HepG2 (cell line): ENCODE measurements at regions not wholly inside any gene's neighbourhood (a gene's known extent, or its start where the extent isn't known, plus 50 kb on each side); places are given as distances from the start of the nearest gene placed in this dataset.

Source experiments
- ATAC-seq: fragments of 200-7000 bp; cut with Tn5 transposase; 3 replicates; pipeline ENCODE4 v1.9.1; 2020; ENCODE audit warnings: mild to moderate bottlenecking, moderate library complexity
- BruUV-seq: library from RNA; stranded (reverse); fragments of 400-500 nt; replicated peaks from 2 replicates; lab custom pipeline; 2021; lab: Mats Ljungman, UMichigan
- CTCF ChIA-PET: fragments of 300-600 bp; formaldehyde crosslinking; extraction: SDS; loops from one replicate; lab custom pipeline; 2021; ENCODE audit warnings: low total read pairs, inconsistent platforms, low intra/inter-chr PET ratio; lab: Yijun Ruan, JAX
- POLR2A ChIA-PET: fragments of 350-600 bp; sonication (Branson Sonifier 250); formaldehyde crosslinking; loops from one replicate; lab custom pipeline; 2020; ENCODE audit warnings: antibody characterized with exemption, inconsistent platforms; lab: Yijun Ruan, JAX
- DNase-seq: peaks from one replicate; pipeline ENCODE4 v3.0.0-alpha.2; 2015; ENCODE audit warnings: low spot score
- FAIRE-seq: peaks from 3 replicates; lab custom pipeline; 2011; peaks lifted over from hg19 to GRCh38; lab: Jason Lieb, UNC
- H2AFZ ChIP-seq: one replicate; pipeline ENCODE4 v1.6.1; 2011; ENCODE audit warnings: low read length, inconsistent platforms
- H3K27ac ChIP-seq: fragments of 300-600 bp; 3 replicates; pipeline ENCODE4 v1.8.0; 2011; ENCODE audit warnings: mixed run types, mild to moderate bottlenecking, mixed read lengths, low read length, inconsistent platforms; ENCODE audit not compliant: insufficient read depth; ENCODE audit errors: extremely low read length
- H3K27me3 ChIP-seq, 2 experiments: fragments of 200-600 bp in 1 of 2; 2 replicates in 1 of 2; 3 replicates in 1 of 2; pipeline versions ENCODE4 v1.6.0 to v1.8.0; 2011; ENCODE audit warnings: low read length in 2 of 2, mild to moderate bottlenecking in 2 of 2, moderate library complexity in 2 of 2, inconsistent platforms in 1 of 2; ENCODE audit not compliant: insufficient read depth in 2 of 2, control insufficient read depth in 1 of 2
- H3K36me3 ChIP-seq, 2 experiments: fragments of 200-600 bp in 1 of 2; replicated peaks in 1 of 2; 2 replicates in 1 of 2; 3 replicates in 1 of 2; pipeline versions ENCODE4 v1.5.1 to v1.8.0; 2011; ENCODE audit warnings: low read length in 2 of 2, inconsistent platforms in 1 of 2; ENCODE audit not compliant: insufficient read depth in 2 of 2, control insufficient read depth in 1 of 2
- H3K4me1 ChIP-seq: 2 replicates; pipeline ENCODE4 v1.5.1; 2012; ENCODE audit warnings: low read length, inconsistent platforms; ENCODE audit not compliant: insufficient read depth
- H3K4me2 ChIP-seq: 2 replicates; pipeline ENCODE4 v1.6.0; 2011; ENCODE audit warnings: low read depth, low read length, inconsistent platforms
- H3K4me3 ChIP-seq, 3 experiments: fragments of 200-600 bp in 1 of 3; sonication (generic), shearing (Covaris generic) in 1 of 3; replicated peaks in 1 of 3; 2 replicates each; pipeline ENCODE4 v1.5.1; 2011 to 2016; ENCODE audit warnings: low read length in 3 of 3, inconsistent platforms in 2 of 3, low read depth in 2 of 3, mild to moderate bottlenecking in 2 of 3, control low read depth in 1 of 3, mixed read lengths in 1 of 3; ENCODE audit not compliant: insufficient read depth in 1 of 3
- H3K79me2 ChIP-seq: one replicate; pipeline ENCODE4 v1.6.1; 2011; ENCODE audit warnings: low read length, inconsistent platforms; ENCODE audit not compliant: insufficient read depth
- H3K9ac ChIP-seq: 2 replicates; pipeline ENCODE4 v1.6.0; 2011; ENCODE audit warnings: mild to moderate bottlenecking, low read depth, low read length, inconsistent platforms; ENCODE audit not compliant: insufficient read depth
- H3K9me3 ChIP-seq: 2 replicates; pipeline ENCODE4 v1.5.1; 2012; ENCODE audit warnings: mild to moderate bottlenecking, low read length
- H4K20me1 ChIP-seq: 2 replicates; pipeline ENCODE4 v1.6.0; 2011; ENCODE audit warnings: inconsistent platforms, mild to moderate bottlenecking, low read length, moderate library complexity; ENCODE audit not compliant: insufficient read depth
- ATF7 ChIP-seq, 2 experiments: fragments of 450-650 bp in 1 of 2; sonication (generic) in 1 of 2; formaldehyde crosslinking in 1 of 2; IDR thresholded peaks; 2 replicates each; pipeline versions ENCODE4 v1.4.0 to v1.6.1; 2016 to 2020; ENCODE audit warnings: antibody characterized with exemption in 1 of 2, mild to moderate bottlenecking in 1 of 2, missing genetic modification reagents in 1 of 2
- CEBPB ChIP-seq: IDR thresholded peaks from 2 replicates; pipeline ENCODE4 v1.6.1; 2011; ENCODE audit warnings: low read depth, low read length, improper control_type of control experiment, borderline replicate concordance
- FOXO4 ChIP-seq: sonication (generic); formaldehyde crosslinking; conservative IDR thresholded peaks from 2 replicates; pipeline ENCODE4 v1.8.1; 2023; ENCODE audit warnings: missing genetic modification reagents
- MTERF4 ChIP-seq: sonication (generic); formaldehyde crosslinking; IDR thresholded peaks from 2 replicates; pipeline ENCODE4 v1.8.0; 2023; ENCODE audit warnings: mild to moderate bottlenecking, missing genetic modification reagents
- PAXIP1 ChIP-seq: sonication (generic); formaldehyde crosslinking; conservative IDR thresholded peaks from 2 replicates; pipeline ENCODE4 v1.4.0; 2020; ENCODE audit warnings: mild to moderate bottlenecking, missing genetic modification reagents, moderate library complexity
- ZBTB7A ChIP-seq: sonication (generic); formaldehyde crosslinking; IDR thresholded peaks from 2 replicates; pipeline ENCODE4 v1.8.0; 2022; ENCODE audit warnings: mild to moderate bottlenecking, missing genetic modification reagents
- ZNF484 ChIP-seq: sonication (generic); formaldehyde crosslinking; IDR thresholded peaks from 2 replicates; pipeline ENCODE4 v1.5.1; 2020; ENCODE audit warnings: mild to moderate bottlenecking, low read depth, missing genetic modification reagents, borderline replicate concordance
- ZNF570 ChIP-seq: sonication (generic); formaldehyde crosslinking; IDR thresholded peaks from 2 replicates; pipeline ENCODE4 v1.4.0; 2020; ENCODE audit warnings: mild to moderate bottlenecking, missing genetic modification reagents, borderline replicate concordance
- ZNF597 ChIP-seq: sonication (generic); formaldehyde crosslinking; IDR thresholded peaks from 2 replicates; pipeline ENCODE4 v1.5.0; 2020; ENCODE audit warnings: missing genetic modification reagents
- WGBS: methylation state at CpG from one replicate; pipeline ENCODE4 v1.1.6; 2017; ENCODE audit warnings: low lambda C conversion rate; 5-methylcytosine and 5-hydroxymethylcytosine counted together
- in situ Hi-C: cut with HindIII; loops from 2 replicates; pipeline ENCODE4 v1.10.0; 2017; ENCODE audit warnings: low pct_unique_long_range_greater_than_20kb; ENCODE audit not compliant: extremely low pct_ligation_motif_present
- intact Hi-C: fragments of 100-400 bp; cut with micrococcal nuclease; formaldehyde crosslinking; loops from one replicate; pipeline ENCODE4 v1.10.0; 2022; ENCODE audit not compliant: unreplicated experiment

GRCh38 chr6:159623156-159623555, 69.9 kb downstream of the SOD2 start:
- POLR2A ChIA-PET, result no interaction called here
- no peaks in the 10 kb centered on the region for H3K36me3 ChIP-seq
- DNase-seq, result no peak
- TF ChIP-seq ZNF570 (CRISPR knock-in tag) (no peak), CEBPB (peak; percentile 50; the same call in 1 of the 2 replicates), ATF7 (IDR thresholded peaks at IDR 0.05) (peak; percentile 45), ATF7 (CRISPR knock-in tag; IDR thresholded peaks at IDR 0.05) (no peak)
- intact Hi-C loops, result no loop called here
- no peak overlapping the region for H3K4me2 ChIP-seq
- no peak overlapping the region for H3K9ac ChIP-seq
- H3K27me3 ChIP-seq, result peaks cover 0 to 5% of the 10 kb centered on the region in 2 experiments; a peak in 1 of 5 replicates
- no peak overlapping the region for H3K4me3 ChIP-seq
- H2AFZ ChIP-seq, result no peak overlapping the region
- in situ Hi-C loops, result loop anchor here (25.0 kb wide), 1 partner anchor 411 kb away; no protein-coding TSS in a partner anchor
- no peaks in the 10 kb centered on the region for H3K4me1 ChIP-seq
- H3K27ac ChIP-seq, result no peak overlapping the region
- no peak for ATAC-seq
- no TSS peak for BruUV-seq
- no peaks in the 10 kb centered on the region for H3K9me3 ChIP-seq
- CTCF ChIA-PET, result no interaction called here
- FAIRE-seq, result no peak
- no peaks in the 10 kb centered on the region for H4K20me1 ChIP-seq
- no peaks in the 10 kb centered on the region for H3K79me2 ChIP-seq
- WGBS, result 83% methylated on average over 5 of the region's 5 CpGs

GRCh38 chr6:159620947-159621346, 72.1 kb downstream of the SOD2 start:
- FAIRE-seq, result no peak
- CTCF ChIA-PET, result no interaction called here
- intact Hi-C loops, result no loop called here
- no peak for TF ChIP-seq ZNF484 (CRISPR knock-in tag)
- TF ChIP-seq MTERF4 (CRISPR knock-in tag), result no peak
- TF ChIP-seq PAXIP1 (CRISPR knock-in tag), result no peak
- no peak for TF ChIP-seq ZBTB7A (CRISPR knock-in tag)
- no peak for TF ChIP-seq FOXO4 (CRISPR knock-in tag)
- no peak for TF ChIP-seq ZNF597 (CRISPR knock-in tag)

More at GRCh38 chr6:159620947-159621346, 72.1 kb downstream of the SOD2 start:
- no peak for ATAC-seq
- peaks cover 9% of the 10 kb centered on the region; the same call in 1 of the 2 replicates for H3K9me3 ChIP-seq
- 0% methylated on average over 1 of the region's 1 CpG for WGBS
- peaks cover 0 to 5% of the 10 kb centered on the region in 2 experiments; a peak in 1 of 5 replicates for H3K27me3 ChIP-seq
- POLR2A ChIA-PET, result no interaction called here
- no peaks in the 10 kb centered on the region for H3K4me1 ChIP-seq
- no peak overlapping the region for H3K4me2 ChIP-seq
- H3K4me3 ChIP-seq, result no peak overlapping the region
- no peak overlapping the region for H3K9ac ChIP-seq
- H4K20me1 ChIP-seq, result no peaks in the 10 kb centered on the region
- H3K36me3 ChIP-seq, result no peaks in the 10 kb centered on the region
- no TSS peak for BruUV-seq
- H2AFZ ChIP-seq, result no peak overlapping the region
- H3K27ac ChIP-seq, result no peak overlapping the region
- in situ Hi-C loops, result loop anchor here (25.0 kb wide), 1 partner anchor 409 kb away; no protein-coding TSS in a partner anchor
- no peak for DNase-seq
- H3K79me2 ChIP-seq, result no peaks in the 10 kb centered on the region
